ENCODE measurements at regions not wholly inside any gene's neighbourhood (a gene's known extent, or its start where the extent isn't known, plus 50 kb on each side); places are given as distances from the start of the nearest gene placed in this dataset.

DNA sequence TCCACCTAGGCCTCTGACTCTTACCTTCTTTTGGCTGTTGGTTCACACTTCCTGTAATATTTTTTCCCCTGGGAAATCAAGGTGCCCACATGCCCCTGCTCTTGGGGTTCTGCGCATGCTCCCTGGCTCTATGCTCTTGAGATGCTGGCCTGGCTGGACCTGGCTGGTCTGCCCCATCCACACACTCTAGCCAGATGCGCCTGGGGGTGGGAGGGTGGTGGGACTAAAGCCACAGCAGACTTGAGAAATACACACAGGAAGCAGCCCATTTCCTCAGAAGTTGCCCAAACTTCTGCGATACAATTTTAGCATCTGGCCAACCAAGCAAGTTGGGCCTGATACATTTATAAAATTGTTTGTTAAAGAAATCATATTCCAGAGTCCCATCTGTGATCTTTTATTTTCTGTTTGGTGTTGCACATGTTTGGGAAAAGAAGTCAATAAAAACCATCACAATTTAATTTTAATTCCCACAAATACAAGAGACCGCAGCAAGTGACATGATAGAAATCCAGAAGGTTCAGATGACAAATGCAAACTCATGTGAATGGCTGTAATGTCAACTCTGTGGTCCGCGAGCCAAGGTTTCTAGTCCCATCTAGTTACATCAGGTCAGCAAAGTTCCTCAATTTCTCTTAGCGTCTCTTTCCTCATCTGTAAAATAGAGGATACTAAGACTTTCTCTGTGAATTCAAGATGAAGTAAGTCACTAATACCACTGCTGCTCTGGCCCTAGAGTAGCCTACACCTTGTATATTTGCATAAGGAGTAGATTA lies 55.9 kb upstream of the MEF2A start:
- no peaks in the 10 kb centered on the region for H3K36me3 ChIP-seq (ENCODE audit: control insufficient read depth, insufficient read depth, low read length)
- DNase-seq (ENCODE audit: low read depth, low spot score) (no peak), ATAC-seq (no peak)
- in situ Hi-C loops (cut with HindIII; ENCODE audit: low pct_unique_long_range_greater_than_20kb, low sequenced_read_pairs) (no loop called here), intact Hi-C loops (cut with micrococcal nuclease; ENCODE audit: unreplicated experiment) (no loop called here)
- H3K9me3 ChIP-seq (ENCODE audit: control insufficient read depth, insufficient read depth, low read depth, low read length), result peaks cover 4% of the 10 kb centered on the region; the same call in 1 of the 2 replicates
- H3K27ac ChIP-seq (ENCODE audit: low read length), result no peak overlapping the region
- no peaks in the 10 kb centered on the region for H3K4me1 ChIP-seq (ENCODE audit: control insufficient read depth, insufficient read depth, low read length)
- no peaks in the 10 kb centered on the region for H3K27me3 ChIP-seq (ENCODE audit: control insufficient read depth, insufficient read depth, low read length)
- H3K4me3 ChIP-seq (ENCODE audit: low read depth in 2 of 2, low read length in 2 of 2), result no peak overlapping the region
- ChIA-PET POLR2A (no interaction called here), CTCF (no interaction called here)
- BruUV-seq (replicated peaks), result no TSS peak
- TF ChIP-seq, protein P1, sequence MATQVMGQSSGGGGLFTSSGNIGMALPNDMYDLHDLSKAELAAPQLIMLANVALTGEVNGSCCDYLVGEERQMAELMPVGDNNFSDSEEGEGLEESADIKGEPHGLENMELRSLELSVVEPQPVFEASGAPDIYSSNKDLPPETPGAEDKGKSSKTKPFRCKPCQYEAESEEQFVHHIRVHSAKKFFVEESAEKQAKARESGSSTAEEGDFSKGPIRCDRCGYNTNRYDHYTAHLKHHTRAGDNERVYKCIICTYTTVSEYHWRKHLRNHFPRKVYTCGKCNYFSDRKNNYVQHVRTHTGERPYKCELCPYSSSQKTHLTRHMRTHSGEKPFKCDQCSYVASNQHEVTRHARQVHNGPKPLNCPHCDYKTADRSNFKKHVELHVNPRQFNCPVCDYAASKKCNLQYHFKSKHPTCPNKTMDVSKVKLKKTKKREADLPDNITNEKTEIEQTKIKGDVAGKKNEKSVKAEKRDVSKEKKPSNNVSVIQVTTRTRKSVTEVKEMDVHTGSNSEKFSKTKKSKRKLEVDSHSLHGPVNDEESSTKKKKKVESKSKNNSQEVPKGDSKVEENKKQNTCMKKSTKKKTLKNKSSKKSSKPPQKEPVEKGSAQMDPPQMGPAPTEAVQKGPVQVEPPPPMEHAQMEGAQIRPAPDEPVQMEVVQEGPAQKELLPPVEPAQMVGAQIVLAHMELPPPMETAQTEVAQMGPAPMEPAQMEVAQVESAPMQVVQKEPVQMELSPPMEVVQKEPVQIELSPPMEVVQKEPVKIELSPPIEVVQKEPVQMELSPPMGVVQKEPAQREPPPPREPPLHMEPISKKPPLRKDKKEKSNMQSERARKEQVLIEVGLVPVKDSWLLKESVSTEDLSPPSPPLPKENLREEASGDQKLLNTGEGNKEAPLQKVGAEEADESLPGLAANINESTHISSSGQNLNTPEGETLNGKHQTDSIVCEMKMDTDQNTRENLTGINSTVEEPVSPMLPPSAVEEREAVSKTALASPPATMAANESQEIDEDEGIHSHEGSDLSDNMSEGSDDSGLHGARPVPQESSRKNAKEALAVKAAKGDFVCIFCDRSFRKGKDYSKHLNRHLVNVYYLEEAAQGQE (IDR thresholded peaks at IDR 0.05; ENCODE audit: insufficient read depth in 1 of 2, low read depth in 2 of 2, low read length in 1 of 2), result no peak
- TF ChIP-seq SIN3A (IDR thresholded peaks at IDR 0.05; ENCODE audit: borderline replicate concordance, insufficient read depth, low read depth, low read length) (no peak), TCF7L2 (IDR thresholded peaks at IDR 0.05; ENCODE audit: low read depth, low read length) (no peak), POLR2AphosphoS5 (IDR thresholded peaks at IDR 0.05; ENCODE audit: low read depth, low read length) (no peak)
- TF ChIP-seq, protein P2, sequence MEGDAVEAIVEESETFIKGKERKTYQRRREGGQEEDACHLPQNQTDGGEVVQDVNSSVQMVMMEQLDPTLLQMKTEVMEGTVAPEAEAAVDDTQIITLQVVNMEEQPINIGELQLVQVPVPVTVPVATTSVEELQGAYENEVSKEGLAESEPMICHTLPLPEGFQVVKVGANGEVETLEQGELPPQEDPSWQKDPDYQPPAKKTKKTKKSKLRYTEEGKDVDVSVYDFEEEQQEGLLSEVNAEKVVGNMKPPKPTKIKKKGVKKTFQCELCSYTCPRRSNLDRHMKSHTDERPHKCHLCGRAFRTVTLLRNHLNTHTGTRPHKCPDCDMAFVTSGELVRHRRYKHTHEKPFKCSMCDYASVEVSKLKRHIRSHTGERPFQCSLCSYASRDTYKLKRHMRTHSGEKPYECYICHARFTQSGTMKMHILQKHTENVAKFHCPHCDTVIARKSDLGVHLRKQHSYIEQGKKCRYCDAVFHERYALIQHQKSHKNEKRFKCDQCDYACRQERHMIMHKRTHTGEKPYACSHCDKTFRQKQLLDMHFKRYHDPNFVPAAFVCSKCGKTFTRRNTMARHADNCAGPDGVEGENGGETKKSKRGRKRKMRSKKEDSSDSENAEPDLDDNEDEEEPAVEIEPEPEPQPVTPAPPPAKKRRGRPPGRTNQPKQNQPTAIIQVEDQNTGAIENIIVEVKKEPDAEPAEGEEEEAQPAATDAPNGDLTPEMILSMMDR (IDR thresholded peaks at IDR 0.05), result no peak

DNA sequence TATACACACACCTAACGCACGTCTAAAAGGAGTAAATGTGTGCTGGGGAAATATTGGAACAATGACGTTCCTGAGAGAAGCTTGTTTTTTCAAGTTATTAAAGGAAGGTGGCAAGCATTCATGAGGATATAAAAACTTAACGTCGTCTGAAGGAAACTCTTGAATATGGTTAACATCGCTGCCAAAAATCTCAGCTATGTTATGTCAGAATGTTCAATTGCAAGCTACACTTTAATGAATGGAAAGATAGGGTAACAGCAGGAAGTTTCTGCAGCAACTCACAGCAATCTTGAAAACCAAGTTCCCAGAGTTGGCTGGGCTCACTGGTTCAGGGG lies 54.3 kb upstream of the MEF2A start:
- no peak for TF ChIP-seq TCF7L2 (IDR thresholded peaks at IDR 0.05; ENCODE audit: low read depth, low read length)
- TF ChIP-seq, protein P2 (IDR thresholded peaks at IDR 0.05), result no peak
- TF ChIP-seq, protein P1 (IDR thresholded peaks at IDR 0.05; ENCODE audit: insufficient read depth in 1 of 2, low read depth in 2 of 2, low read length in 1 of 2), result no peak
- no peak for TF ChIP-seq POLR2AphosphoS5 (IDR thresholded peaks at IDR 0.05; ENCODE audit: low read depth, low read length)
- TF ChIP-seq SIN3A (IDR thresholded peaks at IDR 0.05; ENCODE audit: borderline replicate concordance, insufficient read depth, low read depth, low read length), result no peak
- Histone ChIP-seq H3K36me3 (ENCODE audit: control insufficient read depth, insufficient read depth, low read length) (no peaks in the 10 kb centered on the region), H3K4me3 (ENCODE audit: low read depth in 2 of 2, low read length in 2 of 2) (no peak overlapping the region), H3K27me3 (ENCODE audit: control insufficient read depth, insufficient read depth, low read length) (no peaks in the 10 kb centered on the region), H3K27ac (ENCODE audit: low read length) (no peak overlapping the region), H3K9me3 (ENCODE audit: control insufficient read depth, insufficient read depth, low read depth, low read length) (peaks cover 4% of the 10 kb centered on the region; the same call in 1 of the 2 replicates), H3K4me1 (ENCODE audit: control insufficient read depth, insufficient read depth, low read length) (no peaks in the 10 kb centered on the region)
- in situ Hi-C loops (cut with HindIII; ENCODE audit: low pct_unique_long_range_greater_than_20kb, low sequenced_read_pairs), result no loop called here
- intact Hi-C loops (cut with micrococcal nuclease; ENCODE audit: unreplicated experiment), result no loop called here
- DNase-seq (ENCODE audit: low read depth, low spot score) (no peak), ATAC-seq (no peak)
- no TSS peak for BruUV-seq (replicated peaks)
- POLR2A ChIA-PET, result interaction anchor here (0.7 kb wide), 1 partner anchor 29 kb away, joined by 4 read pairs; no protein-coding TSS in a partner anchor
- CTCF ChIA-PET, result no interaction called here
